ENCODE measurements at regions not wholly inside any gene's neighbourhood (a gene's known extent, or its start where the extent isn't known, plus 50 kb on each side); places are given as distances from the start of the nearest gene placed in this dataset.
"Not testable (repeated sequence)": the region's sequence is repeated elsewhere in the genome, so short reads cannot be mapped to it uniquely, and the experiment has no call there.

- intact Hi-C loops (cut with micrococcal nuclease): no loop called here
- CTCF ChIA-PET: no interaction called here
- no peaks in the 10 kb centered on the region for H3K36me3 Mint-ChIP-seq (ENCODE audit: low read depth)
- no peak overlapping the region for H3K4me3 Mint-ChIP-seq
- H3K27me3 Mint-ChIP-seq: no peaks in the 10 kb centered on the region
- DNase-seq: no peak
- H3K4me1 Mint-ChIP-seq: no peaks in the 10 kb centered on the region
- no peak for ATAC-seq (ENCODE audit: low read depth)
- no peak for TF ChIP-seq CTCF (IDR thresholded peaks at IDR 0.05)
- no peaks in the 10 kb centered on the region for H3K9me3 Mint-ChIP-seq
- POLR2A ChIA-PET: no interaction called here
- H3K27ac Mint-ChIP-seq: no peak overlapping the region
Observed at GRCh38 chr13:85995788-85996418, 196.7 kb upstream of the SLITRK6 start.

DNA sequence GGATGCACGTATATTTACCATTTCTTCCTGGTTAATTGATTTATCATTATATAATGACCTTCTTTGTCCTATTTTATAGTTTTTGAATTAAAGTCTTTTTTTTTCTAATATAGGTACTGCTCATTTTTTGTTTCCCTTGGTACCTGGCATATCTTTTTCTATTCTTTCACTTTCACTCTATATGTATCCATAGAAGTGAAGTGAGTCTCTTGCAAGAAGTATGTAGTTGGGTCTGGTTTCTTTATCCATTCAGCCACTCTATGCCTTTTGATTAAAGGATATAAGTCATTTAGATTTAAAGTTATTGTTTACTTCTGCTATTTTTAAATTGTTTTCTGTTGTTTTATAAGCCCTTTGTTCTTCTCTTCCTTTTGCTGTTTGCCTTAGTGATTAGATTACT lies 194.3 kb upstream of the SLITRK6 start:
- H3K4me1 Mint-ChIP-seq: no peaks in the 10 kb centered on the region
- no peak overlapping the region for H3K27ac Mint-ChIP-seq
- H3K4me3 Mint-ChIP-seq: no peak overlapping the region
- ATAC-seq (ENCODE audit: low read depth) (no peak), DNase-seq (no peak)
- ChIA-PET POLR2A (no interaction called here), CTCF (no interaction called here)
- H3K36me3 Mint-ChIP-seq (ENCODE audit: low read depth): no peaks in the 10 kb centered on the region
- TF ChIP-seq CTCF (IDR thresholded peaks at IDR 0.05): no peak
- no peaks in the 10 kb centered on the region for H3K27me3 Mint-ChIP-seq
- intact Hi-C loops (cut with micrococcal nuclease): no loop called here
- peaks cover 2% of the 10 kb centered on the region for H3K9me3 Mint-ChIP-seq

DNA sequence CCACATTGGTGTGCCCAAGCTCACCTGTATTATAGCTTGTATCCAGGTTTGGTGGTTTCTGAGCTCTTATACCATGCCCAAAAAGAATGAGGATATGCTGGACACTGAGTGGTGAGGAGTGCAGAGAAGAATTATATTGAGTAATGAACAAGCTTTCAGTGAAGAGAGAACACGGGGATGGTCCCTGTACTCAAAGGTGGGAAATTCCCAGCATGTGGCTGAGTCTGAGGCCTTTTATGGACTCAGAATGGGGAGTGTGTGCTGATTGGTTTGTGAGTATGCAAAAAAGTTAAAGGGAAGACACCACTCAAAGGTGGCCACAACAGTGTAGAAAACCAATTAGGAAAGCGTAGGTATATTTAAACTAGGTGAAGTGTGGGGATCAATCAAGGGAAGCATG lies 191.2 kb upstream of the SLITRK6 start:
- H3K27me3 Mint-ChIP-seq: no peaks in the 10 kb centered on the region
- CTCF ChIA-PET: no interaction called here
- no peak for TF ChIP-seq CTCF (IDR thresholded peaks at IDR 0.05)
- no peak for ATAC-seq (ENCODE audit: low read depth)
- POLR2A ChIA-PET: no interaction called here
- no peak overlapping the region for H3K27ac Mint-ChIP-seq
- DNase-seq: no peak
- H3K9me3 Mint-ChIP-seq: peaks cover 3% of the 10 kb centered on the region
- H3K4me3 Mint-ChIP-seq: no peak overlapping the region
- H3K4me1 Mint-ChIP-seq: no peaks in the 10 kb centered on the region
- no peaks in the 10 kb centered on the region for H3K36me3 Mint-ChIP-seq (ENCODE audit: low read depth)
- intact Hi-C loops (cut with micrococcal nuclease): no loop called here

DNA sequence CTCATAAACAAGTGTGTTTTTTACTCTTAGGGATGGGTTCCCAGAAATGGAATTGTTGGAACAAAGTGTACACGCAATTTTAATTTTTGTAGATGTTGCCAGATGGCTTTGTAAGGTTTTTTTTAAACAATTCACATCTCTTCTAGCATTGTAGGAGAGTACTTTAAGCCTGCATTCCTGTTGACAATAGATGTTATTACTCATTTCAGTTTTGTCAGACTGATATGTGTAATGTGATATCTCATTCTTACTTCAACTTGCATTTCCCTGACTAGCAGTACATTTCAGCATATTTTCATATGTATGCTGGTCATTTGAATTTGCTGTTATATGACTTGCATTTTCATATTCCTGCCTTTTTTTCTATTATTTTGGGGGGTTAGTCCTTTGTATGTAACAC lies 186.6 kb upstream of the SLITRK6 start:
- Mint-ChIP-seq H3K4me3 (no peak overlapping the region), H3K9me3 (peaks cover 6% of the 10 kb centered on the region), H3K27me3 (no peaks in the 10 kb centered on the region), H3K27ac (no peak overlapping the region), H3K4me1 (no peaks in the 10 kb centered on the region), H3K36me3 (ENCODE audit: low read depth) (no peaks in the 10 kb centered on the region)
- intact Hi-C loops (cut with micrococcal nuclease): no loop called here
- no peak for ATAC-seq (ENCODE audit: low read depth)
- no peak for TF ChIP-seq CTCF (IDR thresholded peaks at IDR 0.05)
- CTCF ChIA-PET: no interaction called here
- POLR2A ChIA-PET: no interaction called here
- no peak for DNase-seq

DNA sequence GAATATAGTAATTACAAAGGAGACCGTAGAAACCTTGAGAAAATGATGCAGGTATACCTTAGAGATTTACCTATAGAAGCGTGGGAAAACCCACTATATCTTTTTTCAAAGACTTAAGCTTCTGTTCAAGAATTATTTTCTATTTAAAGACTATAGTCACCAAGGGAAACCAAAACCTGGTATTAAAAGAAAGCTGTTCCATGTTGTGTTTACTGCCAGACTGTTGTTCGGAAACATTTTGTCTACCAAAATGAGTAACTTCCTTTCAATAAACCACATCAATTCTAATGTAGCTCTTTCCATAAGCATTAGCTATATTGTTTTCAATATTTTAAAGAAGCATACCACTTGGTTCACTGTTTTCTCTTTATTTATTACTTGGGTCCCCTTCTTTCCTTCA lies 182.9 kb upstream of the SLITRK6 start:
- intact Hi-C loops (cut with micrococcal nuclease): no loop called here
- Mint-ChIP-seq H3K4me3 (no peak overlapping the region), H3K9me3 (peaks cover 10% of the 10 kb centered on the region), H3K36me3 (ENCODE audit: low read depth) (no peaks in the 10 kb centered on the region), H3K4me1 (no peaks in the 10 kb centered on the region), H3K27me3 (no peaks in the 10 kb centered on the region), H3K27ac (no peak overlapping the region)
- CTCF ChIA-PET: no interaction called here
- ATAC-seq (ENCODE audit: low read depth) (no peak), DNase-seq (no peak)
- TF ChIP-seq CTCF (IDR thresholded peaks at IDR 0.05): no peak
- POLR2A ChIA-PET: no interaction called here

DNA sequence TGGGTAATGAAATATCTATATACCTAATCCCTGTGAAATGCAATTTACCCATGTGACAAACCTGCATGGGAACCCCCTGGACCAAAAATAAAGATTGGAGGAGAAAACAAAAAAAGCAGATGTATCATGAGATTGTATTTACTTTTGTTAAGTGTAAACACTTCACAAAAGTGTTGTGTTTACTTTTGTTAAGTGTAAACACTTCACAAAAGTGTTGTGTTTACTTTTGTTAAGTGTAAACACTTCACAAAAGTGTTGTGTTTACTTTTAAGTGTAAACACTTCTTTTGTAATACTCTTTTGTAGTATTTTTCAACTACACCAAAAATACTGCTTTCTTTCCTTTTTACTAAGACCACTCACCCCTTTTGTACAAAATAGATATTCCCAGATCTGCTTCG lies 181.2 kb upstream of the SLITRK6 start:
- CTCF ChIA-PET; H3K27ac Mint-ChIP-seq; H3K4me1 Mint-ChIP-seq; POLR2A ChIA-PET; ATAC-seq (ENCODE audit: low read depth); H3K9me3 Mint-ChIP-seq; H3K36me3 Mint-ChIP-seq (ENCODE audit: low read depth); H3K4me3 Mint-ChIP-seq; H3K27me3 Mint-ChIP-seq; intact Hi-C loops (cut with micrococcal nuclease); DNase-seq: not testable (repeated sequence)

All from activated B cell treated with CpG ODN at 0.5 μM for 24 hours (primary cell).